ENCODE measurements at regions not wholly inside any gene's neighbourhood (a gene's known extent, or its start where the extent isn't known, plus 50 kb on each side); places are given as distances from the start of the nearest gene placed in this dataset.

DNA sequence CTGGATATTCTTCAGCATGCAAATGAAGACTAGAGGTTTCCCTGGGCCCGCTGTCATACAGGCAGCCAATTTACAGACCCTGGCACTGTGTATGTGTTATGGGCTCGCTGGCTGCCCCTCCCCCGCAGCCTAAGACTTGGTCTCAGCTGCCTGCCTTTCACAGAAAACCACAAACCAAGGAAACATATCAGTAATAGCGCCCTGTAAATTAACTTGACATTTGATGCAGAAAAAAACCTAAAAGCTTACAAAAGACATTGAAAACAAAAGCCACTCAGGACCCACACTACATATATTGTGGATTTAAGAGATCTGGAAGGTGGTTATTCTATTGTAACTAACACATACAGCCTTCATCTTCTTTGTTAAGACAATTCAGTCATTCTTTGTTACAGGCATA lies 287.0 kb upstream of the TMEM161B start:
- Histone ChIP-seq H3K36me3 (no peaks in the 10 kb centered on the region), H3K4me1 (no peaks in the 10 kb centered on the region), H3K4me3 (no peak overlapping the region), H3K9me3 (no peaks in the 10 kb centered on the region), H3K27ac (no peak overlapping the region), H3K27me3 (no peaks in the 10 kb centered on the region)
- DNase-seq: no peak
- TF ChIP-seq POLR2A (IDR thresholded peaks at IDR 0.05): no peak
- TF ChIP-seq, protein P1, sequence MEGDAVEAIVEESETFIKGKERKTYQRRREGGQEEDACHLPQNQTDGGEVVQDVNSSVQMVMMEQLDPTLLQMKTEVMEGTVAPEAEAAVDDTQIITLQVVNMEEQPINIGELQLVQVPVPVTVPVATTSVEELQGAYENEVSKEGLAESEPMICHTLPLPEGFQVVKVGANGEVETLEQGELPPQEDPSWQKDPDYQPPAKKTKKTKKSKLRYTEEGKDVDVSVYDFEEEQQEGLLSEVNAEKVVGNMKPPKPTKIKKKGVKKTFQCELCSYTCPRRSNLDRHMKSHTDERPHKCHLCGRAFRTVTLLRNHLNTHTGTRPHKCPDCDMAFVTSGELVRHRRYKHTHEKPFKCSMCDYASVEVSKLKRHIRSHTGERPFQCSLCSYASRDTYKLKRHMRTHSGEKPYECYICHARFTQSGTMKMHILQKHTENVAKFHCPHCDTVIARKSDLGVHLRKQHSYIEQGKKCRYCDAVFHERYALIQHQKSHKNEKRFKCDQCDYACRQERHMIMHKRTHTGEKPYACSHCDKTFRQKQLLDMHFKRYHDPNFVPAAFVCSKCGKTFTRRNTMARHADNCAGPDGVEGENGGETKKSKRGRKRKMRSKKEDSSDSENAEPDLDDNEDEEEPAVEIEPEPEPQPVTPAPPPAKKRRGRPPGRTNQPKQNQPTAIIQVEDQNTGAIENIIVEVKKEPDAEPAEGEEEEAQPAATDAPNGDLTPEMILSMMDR (IDR thresholded peaks at IDR 0.05): no peak

DNA sequence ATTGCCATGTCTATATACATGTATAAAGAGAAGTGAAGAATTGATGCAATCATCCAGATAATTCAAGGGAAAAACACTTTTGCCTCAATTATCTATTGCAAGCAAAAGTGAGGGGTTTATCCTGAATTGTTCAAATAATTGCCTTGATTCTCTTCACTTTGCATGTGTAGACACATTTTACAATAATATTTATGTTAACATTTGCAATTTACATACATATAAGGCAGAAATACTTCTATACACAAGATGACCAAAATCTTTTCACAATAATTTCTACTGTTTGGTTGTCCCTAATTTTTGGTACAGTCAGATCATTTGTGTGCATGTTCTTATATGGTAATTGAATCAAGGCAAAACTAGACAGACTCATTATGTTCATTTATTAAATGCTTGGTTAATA lies 285.3 kb upstream of the TMEM161B start:
- Histone ChIP-seq H3K36me3 (no peaks in the 10 kb centered on the region), H3K27ac (no peak overlapping the region), H3K4me1 (no peaks in the 10 kb centered on the region), H3K9me3 (no peaks in the 10 kb centered on the region), H3K27me3 (no peaks in the 10 kb centered on the region), H3K4me3 (no peak overlapping the region)
- TF ChIP-seq POLR2A (IDR thresholded peaks at IDR 0.05): no peak
- TF ChIP-seq, protein P1 (IDR thresholded peaks at IDR 0.05): no peak
- DNase-seq: no peak

- Histone ChIP-seq H3K4me3 (no peak overlapping the region), H3K27ac (no peak overlapping the region), H3K36me3 (no peaks in the 10 kb centered on the region), H3K4me1 (no peaks in the 10 kb centered on the region), H3K9me3 (no peaks in the 10 kb centered on the region), H3K27me3 (no peaks in the 10 kb centered on the region)
- DNase-seq: no peak
- no peak for TF ChIP-seq POLR2A (IDR thresholded peaks at IDR 0.05)
- TF ChIP-seq, protein P1 (IDR thresholded peaks at IDR 0.05): no peak
These were observed 284.7 kb upstream of the TMEM161B start for GRCh38 chr5:88553136-88553875.

- no peaks in the 10 kb centered on the region for H3K27me3 ChIP-seq
- no peaks in the 10 kb centered on the region for H3K4me1 ChIP-seq
- H3K4me3 ChIP-seq: no peak overlapping the region
- no peaks in the 10 kb centered on the region for H3K36me3 ChIP-seq
- TF ChIP-seq POLR2A (IDR thresholded peaks at IDR 0.05): no peak
- TF ChIP-seq, protein P1 (IDR thresholded peaks at IDR 0.05): no peak
- no peaks in the 10 kb centered on the region for H3K9me3 ChIP-seq
- no peak for DNase-seq
- no peak overlapping the region for H3K27ac ChIP-seq
These were observed 283.8 kb upstream of the TMEM161B start for GRCh38 chr5:88552426-88552825.

DNA sequence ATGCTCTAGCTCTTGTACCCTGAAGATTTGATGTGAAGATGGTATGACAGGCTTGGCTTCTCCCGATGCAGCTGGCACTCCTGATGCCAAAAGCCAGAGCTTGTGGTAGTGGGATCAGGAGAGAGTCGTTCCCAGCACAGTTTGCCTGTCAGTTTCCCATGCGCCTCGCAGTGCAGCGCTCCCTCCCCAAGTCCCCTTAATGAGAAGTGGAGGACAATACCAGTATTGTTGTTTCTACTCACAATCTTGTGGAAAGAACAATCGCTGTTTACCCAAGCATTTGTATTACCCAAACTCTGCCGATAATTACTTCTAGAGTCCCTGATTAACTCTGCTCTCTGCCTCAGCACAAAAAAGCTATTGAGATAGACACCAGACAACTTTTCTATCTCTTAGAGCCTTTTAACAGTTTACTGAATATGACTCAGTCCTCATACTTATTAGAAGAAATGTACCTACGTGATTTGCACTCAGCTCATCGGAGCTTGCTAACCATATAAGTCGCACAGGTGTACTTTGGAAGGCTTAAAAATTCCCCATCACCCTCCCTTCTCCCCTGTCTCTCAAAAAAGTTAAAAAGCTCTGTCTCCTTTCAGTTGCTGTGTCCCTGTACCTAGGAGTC lies 283.2 kb upstream of the TMEM161B start:
- no peak for TF ChIP-seq POLR2A (IDR thresholded peaks at IDR 0.05)
- TF ChIP-seq, protein P1 (IDR thresholded peaks at IDR 0.05): no peak
- Histone ChIP-seq H3K36me3 (no peaks in the 10 kb centered on the region), H3K9me3 (no peaks in the 10 kb centered on the region), H3K4me1 (no peaks in the 10 kb centered on the region), H3K4me3 (no peak overlapping the region), H3K27me3 (no peaks in the 10 kb centered on the region), H3K27ac (no peak overlapping the region)
- no peak for DNase-seq
